HCT116 (cell line): ENCODE measurements at regions not wholly inside any gene's neighbourhood (a gene's known extent, or its start where the extent isn't known, plus 50 kb on each side); places are given as distances from the start of the nearest gene placed in this dataset.

Source experiments
- CEBPB ChIP-seq: IDR thresholded peaks from 2 replicates; pipeline ENCODE4 v1.6.1; 2012; ENCODE audit warnings: low read depth
- ELF1 ChIP-seq: IDR thresholded peaks from 2 replicates; pipeline ENCODE4 v1.6.1; 2012; ENCODE audit warnings: low read depth, borderline replicate concordance
- FOSL1 ChIP-seq: IDR thresholded peaks from 2 replicates; pipeline ENCODE4 v1.6.1; 2012; ENCODE audit warnings: low read depth
- POLR2A ChIP-seq: IDR thresholded peaks from 2 replicates; pipeline ENCODE4 v1.7.0; 2011; ENCODE audit warnings: borderline replicate concordance; ENCODE audit not compliant: insufficient read depth, insufficient read length; ENCODE audit errors: extremely low read depth
- POLR2AphosphoS5 ChIP-seq: IDR thresholded peaks from 2 replicates; pipeline ENCODE4 v1.6.1; 2011; ENCODE audit warnings: mild to moderate bottlenecking, low read depth, low read length, moderate library complexity
- REST ChIP-seq: IDR thresholded peaks from 2 replicates; pipeline ENCODE4 v1.6.1; 2012; ENCODE audit warnings: low read depth
- SRF ChIP-seq: IDR thresholded peaks from 2 replicates; pipeline ENCODE4 v1.6.1; 2012; ENCODE audit warnings: low read depth
- TCF7L2 ChIP-seq: IDR thresholded peaks from 2 replicates; pipeline ENCODE4 v1.7.0; 2011; ENCODE audit warnings: borderline replicate concordance, inconsistent platforms; ENCODE audit not compliant: insufficient read depth, insufficient read length; ENCODE audit errors: extremely low read depth
- ZFX ChIP-seq: fragments of 450-650 bp; IDR thresholded peaks from 2 replicates; pipeline ENCODE4 v1.6.1; 2017
- TF ChIP-seq, protein P1 (sequence below), 3 experiments: fragments of 200-600 bp in 1 of 3; sonication (generic) in 1 of 3; IDR thresholded peaks in 2 of 3; conservative IDR thresholded peaks in 1 of 3; 2 replicates each; pipeline ENCODE4 v1.5.1; 2012 to 2017; ENCODE audit warnings: low read depth in 2 of 3, low read length in 2 of 3, antibody characterized with exemption in 1 of 3, borderline replicate concordance in 1 of 3, control low read depth in 1 of 3, mild to moderate bottlenecking in 1 of 3, mixed read lengths in 1 of 3, mixed run types in 1 of 3, moderate library complexity in 1 of 3; ENCODE audit not compliant: insufficient read depth in 1 of 3
- TF ChIP-seq, protein P2 (sequence below): IDR thresholded peaks from 2 replicates; pipeline ENCODE4 v1.6.1; 2012
- TF ChIP-seq, protein P3 (sequence below): IDR thresholded peaks from 2 replicates; pipeline ENCODE4 v1.6.1; 2012

DNA sequence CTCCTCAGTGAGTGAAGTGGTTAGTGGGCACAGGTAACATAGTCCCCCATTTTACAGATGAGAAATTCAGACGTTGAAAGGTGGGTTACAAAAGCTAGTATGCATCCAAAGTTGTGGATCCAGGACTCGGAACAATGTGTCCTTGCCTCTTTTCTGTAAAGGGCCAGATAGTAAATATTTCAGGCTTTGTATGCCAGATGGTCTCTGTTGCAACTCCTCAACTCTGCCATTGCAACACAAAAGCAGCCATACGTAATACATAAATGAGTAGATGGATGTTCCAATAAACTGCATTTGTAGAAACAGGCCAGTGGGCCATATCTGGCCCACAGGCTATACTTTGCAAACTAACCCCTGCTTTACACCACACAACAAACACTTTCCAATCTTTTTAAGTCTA, 166.6 kb upstream of the PKDCC start:
- TF ChIP-seq, protein P1, sequence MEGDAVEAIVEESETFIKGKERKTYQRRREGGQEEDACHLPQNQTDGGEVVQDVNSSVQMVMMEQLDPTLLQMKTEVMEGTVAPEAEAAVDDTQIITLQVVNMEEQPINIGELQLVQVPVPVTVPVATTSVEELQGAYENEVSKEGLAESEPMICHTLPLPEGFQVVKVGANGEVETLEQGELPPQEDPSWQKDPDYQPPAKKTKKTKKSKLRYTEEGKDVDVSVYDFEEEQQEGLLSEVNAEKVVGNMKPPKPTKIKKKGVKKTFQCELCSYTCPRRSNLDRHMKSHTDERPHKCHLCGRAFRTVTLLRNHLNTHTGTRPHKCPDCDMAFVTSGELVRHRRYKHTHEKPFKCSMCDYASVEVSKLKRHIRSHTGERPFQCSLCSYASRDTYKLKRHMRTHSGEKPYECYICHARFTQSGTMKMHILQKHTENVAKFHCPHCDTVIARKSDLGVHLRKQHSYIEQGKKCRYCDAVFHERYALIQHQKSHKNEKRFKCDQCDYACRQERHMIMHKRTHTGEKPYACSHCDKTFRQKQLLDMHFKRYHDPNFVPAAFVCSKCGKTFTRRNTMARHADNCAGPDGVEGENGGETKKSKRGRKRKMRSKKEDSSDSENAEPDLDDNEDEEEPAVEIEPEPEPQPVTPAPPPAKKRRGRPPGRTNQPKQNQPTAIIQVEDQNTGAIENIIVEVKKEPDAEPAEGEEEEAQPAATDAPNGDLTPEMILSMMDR (IDR thresholded peaks at IDR 0.05 in 2 of 3, conservative IDR thresholded peaks at IDR 0.05 in 1 of 3; ENCODE audit: borderline replicate concordance in 1 of 3, insufficient read depth in 1 of 3, low read depth in 2 of 3, low read length in 2 of 3): no peak
- TF ChIP-seq ELF1: no peak
- TF ChIP-seq, protein P2, sequence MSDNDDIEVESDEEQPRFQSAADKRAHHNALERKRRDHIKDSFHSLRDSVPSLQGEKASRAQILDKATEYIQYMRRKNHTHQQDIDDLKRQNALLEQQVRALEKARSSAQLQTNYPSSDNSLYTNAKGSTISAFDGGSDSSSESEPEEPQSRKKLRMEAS: no peak
- TF ChIP-seq, protein P3, sequence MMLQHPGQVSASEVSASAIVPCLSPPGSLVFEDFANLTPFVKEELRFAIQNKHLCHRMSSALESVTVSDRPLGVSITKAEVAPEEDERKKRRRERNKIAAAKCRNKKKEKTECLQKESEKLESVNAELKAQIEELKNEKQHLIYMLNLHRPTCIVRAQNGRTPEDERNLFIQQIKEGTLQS: no peak
- no peak for TF ChIP-seq SRF
- no peak for TF ChIP-seq REST
- TF ChIP-seq CEBPB: no peak
- no peak for TF ChIP-seq FOSL1
- no peak for TF ChIP-seq POLR2A
- no peak for TF ChIP-seq TCF7L2
- TF ChIP-seq POLR2AphosphoS5: no peak
- no peak for TF ChIP-seq ZFX
